PC-3 (cell line): ENCODE measurements at regions not wholly inside any gene's neighbourhood (a gene's known extent, or its start where the extent isn't known, plus 50 kb on each side); places are given as distances from the start of the nearest gene placed in this dataset.
A peak's percentile ranks its signal among the peaks of the same experiment; 100 is the strongest.

Experiments used
- ATAC-seq: fragments of 200-7000 bp; cut with Tn5 transposase; 2 replicates; pipeline ENCODE4 v1.9.1; 2020; ENCODE audit warnings: mild to moderate bottlenecking, moderate library complexity
- BruUV-seq: library from RNA; stranded (reverse); fragments of 400-500 nt; replicated peaks from 2 replicates; lab custom pipeline; 2021; lab: Mats Ljungman, UMichigan
- CTCF ChIA-PET: fragments of 300-600 bp; sonication (Branson Sonifier 250); formaldehyde crosslinking; loops from one replicate; lab custom pipeline; 2022; ENCODE audit warnings: antibody characterized with exemption; lab: Charles Lee
- POLR2A ChIA-PET: fragments of 300-600 bp; sonication (Branson Sonifier 250); formaldehyde crosslinking; loops from one replicate; lab custom pipeline; 2022; ENCODE audit warnings: antibody characterized with exemption; ENCODE audit not compliant: unreplicated experiment; lab: Charles Lee
- DNase-seq: peaks from one replicate; pipeline ENCODE4 v3.0.0-alpha.2; 2015
- H2AFZ ChIP-seq: fragments of 300-600 bp; sonication (generic); 2 replicates; pipeline ENCODE4 v1.6.0; 2016; ENCODE audit warnings: antibody characterized with exemption, low read length
- H3F3A ChIP-seq: fragments of 300-600 bp; sonication (generic); one replicate; pipeline ENCODE4 v1.6.0; 2017; ENCODE audit warnings: antibody characterized with exemption, low read length, control low read depth, mild to moderate bottlenecking; ENCODE audit not compliant: unreplicated experiment
- H3K27ac ChIP-seq: fragments of 300-600 bp; sonication (generic); 2 replicates; pipeline ENCODE4 v1.5.1; 2016; ENCODE audit warnings: mild to moderate bottlenecking, low read length
- H3K27me3 ChIP-seq: fragments of 300-600 bp; sonication (generic); 2 replicates; pipeline ENCODE4 v1.6.1; 2016; ENCODE audit warnings: low read length, mixed read lengths
- H3K36me3 ChIP-seq: fragments of 300-600 bp; sonication (generic); 2 replicates; pipeline ENCODE4 v1.6.1; 2016; ENCODE audit warnings: low read depth, mixed run types, low read length, mixed read lengths
- H3K4me1 ChIP-seq: fragments of 300-600 bp; sonication (generic); 2 replicates; pipeline ENCODE4 v1.5.1; 2016; ENCODE audit warnings: low read length; ENCODE audit not compliant: insufficient read depth
- H3K4me2 ChIP-seq: fragments of 300-600 bp; sonication (generic); 2 replicates; pipeline ENCODE4 v1.6.0; 2016; ENCODE audit warnings: low read length
- H3K4me3 ChIP-seq: fragments of 300-600 bp; sonication (generic); 2 replicates; pipeline ENCODE4 v1.5.1; 2016; ENCODE audit warnings: mild to moderate bottlenecking, low read length, mixed read lengths
- H3K79me2 ChIP-seq: fragments of 300-600 bp; sonication (generic); 2 replicates; pipeline ENCODE4 v1.6.1; 2017; ENCODE audit warnings: low read length, mixed read lengths
- H3K9ac ChIP-seq: fragments of 300-600 bp; sonication (generic); 2 replicates; pipeline ENCODE4 v1.6.0; 2016; ENCODE audit warnings: mild to moderate bottlenecking, low read length
- H3K9me2 ChIP-seq: fragments of 300-600 bp; sonication (generic); replicated peaks from 2 replicates; pipeline ENCODE4 v1.6.1; 2016; ENCODE audit warnings: mixed run types, low read length, mixed read lengths
- H3K9me3 ChIP-seq: fragments of 300-600 bp; sonication (generic); 2 replicates; pipeline ENCODE4 v1.6.1; 2016; ENCODE audit warnings: low read length, mixed read lengths
- H4K20me1 ChIP-seq: fragments of 300-600 bp; sonication (generic); 2 replicates; pipeline ENCODE4 v1.6.1; 2016; ENCODE audit warnings: low read length, mixed read lengths
- CTCF ChIP-seq: fragments of 300-600 bp; sonication (generic); conservative IDR thresholded peaks from 2 replicates; pipeline ENCODE4 v1.5.1; 2017; ENCODE audit warnings: antibody characterized with exemption, low read depth, mild to moderate bottlenecking, low read length
- EZH2 ChIP-seq: fragments of 300-600 bp; sonication (generic); IDR thresholded peaks from one replicate; pipeline ENCODE4 v1.6.1; 2017; ENCODE audit warnings: antibody characterized with exemption, mild to moderate bottlenecking, low read length; ENCODE audit not compliant: unreplicated experiment
- EZH2phosphoT487 ChIP-seq: fragments of 300-600 bp; sonication (generic); IDR thresholded peaks from 2 replicates; pipeline ENCODE4 v1.6.1; 2018; ENCODE audit warnings: mild to moderate bottlenecking, antibody characterized with exemption, low read length, borderline replicate concordance
- intact Hi-C: fragments of 100-400 bp; cut with micrococcal nuclease; formaldehyde crosslinking; loops from 2 replicates; pipeline ENCODE4 v1.9.0; 2023

- CTCF ChIA-PET, result no interaction called here
- Histone ChIP-seq H3F3A (no peaks in the 10 kb centered on the region), H3K27ac (peak overlapping the region; percentile 95), H3K27me3 (no peaks in the 10 kb centered on the region), H3K4me2 (peak overlapping the region; percentile 79), H3K9ac (peak overlapping the region; percentile 82), H2AFZ (no peak overlapping the region), H3K9me3 (no peaks in the 10 kb centered on the region), H3K36me3 (no peaks in the 10 kb centered on the region), H3K4me1 (peaks cover 21% of the 10 kb centered on the region), H3K9me2 (no peaks in the 10 kb centered on the region), H3K4me3 (peak overlapping the region; percentile 55; the same call in 1 of the 2 replicates), H4K20me1 (no peaks in the 10 kb centered on the region), H3K79me2 (0 out of 2 replicates have a peak, but pooled peaks cover 10% of the 10 kb centered on the region)
- DNase-seq, result no peak
- no TSS peak for BruUV-seq
- TF ChIP-seq CTCF, result no peak
- TF ChIP-seq EZH2phosphoT487, result no peak
- POLR2A ChIA-PET, result no interaction called here
- intact Hi-C loops, result no loop called here
- no peak for ATAC-seq
These were observed 87.5 kb downstream of the RTL6 start for GRCh38 chr22:44410451-44410991.

DNA sequence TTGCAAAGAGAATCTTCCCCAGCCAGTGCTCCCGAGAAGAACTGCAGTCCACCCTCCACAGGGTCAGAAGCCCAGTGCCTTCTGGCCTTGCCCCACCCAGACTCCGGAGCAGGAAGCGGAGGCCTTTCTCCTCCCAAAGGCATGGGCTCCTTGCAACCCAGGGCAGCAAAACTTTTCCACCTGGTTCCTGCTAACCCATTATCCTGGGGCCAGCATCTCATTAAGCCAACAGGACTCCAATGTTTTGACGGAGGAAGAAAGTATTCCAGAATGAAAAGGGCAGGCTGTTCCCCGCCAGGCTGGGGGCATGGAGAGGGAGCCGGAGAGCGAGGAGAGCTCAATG lies 88.1 kb downstream of the RTL6 start:
- Histone ChIP-seq H4K20me1 (no peaks in the 10 kb centered on the region), H3K9me3 (no peaks in the 10 kb centered on the region), H3K4me1 (peaks cover 21% of the 10 kb centered on the region), H3K4me3 (no peak overlapping the region), H2AFZ (no peak overlapping the region), H3K4me2 (peak overlapping the region; percentile 79), H3F3A (no peaks in the 10 kb centered on the region), H3K36me3 (no peaks in the 10 kb centered on the region), H3K27me3 (no peaks in the 10 kb centered on the region), H3K27ac (no peak overlapping the region), H3K9ac (no peak overlapping the region), H3K79me2 (0 out of 2 replicates have a peak, but pooled peaks cover 10% of the 10 kb centered on the region), H3K9me2 (no peaks in the 10 kb centered on the region)
- ATAC-seq (no peak), DNase-seq (no peak)
- TF ChIP-seq EZH2phosphoT487, result no peak
- TF ChIP-seq CTCF, result no peak
- no peak for TF ChIP-seq EZH2
- no TSS peak for BruUV-seq
- POLR2A ChIA-PET, result interaction anchor here (0.6 kb wide), 1 partner anchor 117 kb away, joined by 3 read pairs; no protein-coding TSS in a partner anchor
- intact Hi-C loops, result no loop called here
- CTCF ChIA-PET, result no interaction called here

DNA sequence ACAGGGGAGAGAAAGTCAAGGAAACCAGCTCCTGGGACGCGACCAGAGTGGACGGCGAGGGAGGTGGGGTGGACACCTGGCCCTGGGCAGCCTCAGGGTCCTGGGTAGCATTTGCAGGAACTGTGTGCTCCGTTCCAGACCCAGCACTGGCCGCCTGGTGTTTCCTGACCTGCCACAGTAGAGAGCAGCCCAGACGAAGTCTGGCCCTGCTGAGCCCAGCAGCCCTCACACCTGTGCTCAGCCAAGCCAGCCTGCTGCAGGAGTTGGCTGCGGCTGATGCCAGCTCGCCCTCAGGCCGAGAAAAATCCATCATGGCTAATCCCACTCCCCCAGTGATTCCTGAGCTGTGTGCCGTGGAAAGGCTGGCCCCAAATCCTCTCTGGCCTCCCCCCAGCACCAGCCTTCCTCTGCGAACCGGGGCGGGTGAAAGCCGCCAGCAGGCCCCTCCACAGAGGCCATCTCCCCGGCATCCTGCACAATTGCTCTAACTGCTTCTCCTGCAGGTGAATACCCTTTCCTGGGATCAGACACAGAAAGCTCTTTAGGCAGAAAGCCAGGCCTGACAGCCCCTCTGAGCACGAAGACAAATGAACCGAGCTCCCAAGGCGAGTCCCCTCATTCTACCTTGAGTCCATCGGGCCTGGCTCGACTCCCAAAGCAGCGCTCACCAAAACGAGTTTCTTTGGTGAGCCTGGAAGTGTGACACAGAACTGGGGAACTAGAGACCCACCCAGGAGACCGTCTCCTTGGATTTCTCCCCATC lies 88.6 kb downstream of the RTL6 start:
- H3F3A ChIP-seq, result no peaks in the 10 kb centered on the region
- POLR2A ChIA-PET, result interaction anchor here (0.6 kb wide), 1 partner anchor 117 kb away, joined by 3 read pairs; no protein-coding TSS in a partner anchor
- H3K9ac ChIP-seq, result no peak overlapping the region
- no peaks in the 10 kb centered on the region for H3K27me3 ChIP-seq
- no peaks in the 10 kb centered on the region for H3K36me3 ChIP-seq
- ATAC-seq, result no peak
- no peaks in the 10 kb centered on the region for H4K20me1 ChIP-seq
- TF ChIP-seq CTCF (no peak), EZH2 (no peak), EZH2phosphoT487 (no peak)
- BruUV-seq, result no TSS peak
- H3K4me1 ChIP-seq, result peaks cover 21% of the 10 kb centered on the region
- intact Hi-C loops, result no loop called here
- CTCF ChIA-PET, result no interaction called here
- no peak overlapping the region for H3K4me3 ChIP-seq
- no peaks in the 10 kb centered on the region for H3K9me2 ChIP-seq
- DNase-seq, result no peak
- H3K4me2 ChIP-seq, result peak overlapping the region; percentile 79
- no peak overlapping the region for H3K27ac ChIP-seq
- H2AFZ ChIP-seq, result no peak overlapping the region
- H3K9me3 ChIP-seq, result no peaks in the 10 kb centered on the region
- H3K79me2 ChIP-seq, result 0 out of 2 replicates have a peak, but pooled peaks cover 10% of the 10 kb centered on the region
